ENCODE measurements at regions not wholly inside any gene's neighbourhood (a gene's known extent, or its start where the extent isn't known, plus 50 kb on each side); places are given as distances from the start of the nearest gene placed in this dataset.

DNA sequence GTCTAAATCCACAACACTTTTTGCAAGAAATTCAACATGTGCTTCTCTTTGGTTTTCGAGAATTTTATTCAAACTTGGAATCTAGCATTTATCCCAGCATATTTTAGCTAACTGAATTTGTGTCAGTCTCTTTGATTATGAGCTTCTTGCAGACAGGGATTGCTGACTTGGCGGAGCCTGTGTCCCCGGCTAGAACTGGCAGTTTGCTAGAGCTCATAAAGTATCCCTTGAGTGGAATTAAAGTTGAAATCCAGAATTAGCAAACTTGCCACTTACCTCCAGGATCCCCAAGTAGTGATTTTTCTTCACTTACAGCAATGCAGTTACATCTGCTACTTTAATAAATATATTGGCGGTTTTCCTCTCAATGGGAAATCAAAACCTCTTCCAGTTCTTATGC is 306.9 kb downstream of the AACS start:
- Histone ChIP-seq H3K79me1 (ENCODE audit: low read depth, low read length) (no peaks in the 10 kb centered on the region), H3K9ac (ENCODE audit: low read depth, low read length, poor library complexity) (no peak overlapping the region), H3K4me2 (ENCODE audit: insufficient read depth, low read length, poor library complexity, severe bottlenecking) (no peak overlapping the region), H3K27ac (replicated peaks; ENCODE audit: low read length) (no peak overlapping the region), H2BK5ac (ENCODE audit: low read length) (no peak overlapping the region), H3K9me3 (replicated peaks in 1 of 2; ENCODE audit: control insufficient read depth in 2 of 2, insufficient read depth in 1 of 2, low read depth in 1 of 2, low read length in 2 of 2) (no peaks in the 10 kb centered on the region), H3K23ac (ENCODE audit: low read depth, low read length, poor library complexity) (no peak overlapping the region), H3K27me3 (ENCODE audit: control insufficient read depth in 3 of 3, insufficient read depth in 3 of 3, low read depth in 1 of 3, low read length in 3 of 3) (peaks cover 0 to 4% (median 0%) of the 10 kb centered on the region in 3 experiments), H3K4me3 (ENCODE audit: low read length in 2 of 2) (no peak overlapping the region), H4K91ac (ENCODE audit: low read depth, low read length, poor library complexity) (no peak overlapping the region), H2AFZ (ENCODE audit: low read length) (no peak overlapping the region), H2AK5ac (ENCODE audit: low read depth, low read length) (no peak overlapping the region), H2BK120ac (ENCODE audit: low read depth, low read length) (no peak overlapping the region), H3K4me1 (ENCODE audit: control insufficient read depth in 2 of 2, insufficient read depth in 1 of 2, low read depth in 1 of 2, low read length in 2 of 2) (peaks cover 0 to 6% of the 10 kb centered on the region in 2 donors), H3K14ac (ENCODE audit: low read length) (no peak overlapping the region), H2BK15ac (ENCODE audit: low read length) (no peak overlapping the region), H3K4ac (ENCODE audit: low read length) (no peak overlapping the region), H2BK12ac (ENCODE audit: low read length) (no peak overlapping the region), H3K18ac (ENCODE audit: low read length) (no peak overlapping the region), H4K8ac (ENCODE audit: low read depth, low read length) (no peak overlapping the region), H3K36me3 (replicated peaks in 1 of 2; ENCODE audit: control insufficient read depth in 2 of 2, insufficient read depth in 2 of 2, low read length in 2 of 2) (no peaks in the 10 kb centered on the region)
- DNase-seq (ENCODE audit: low spot score), result no peak
- WGBS, 2 donors (ENCODE audit: extremely low coverage in 2 of 2, insufficient read length in 2 of 2, insufficient replicate concordance in 1 of 2), result no CpG with 5 or more reads among the region's 4 CpGs

GRCh38 chr12:125373375-125373774 is 308.1 kb downstream of the AACS start:
- no peak overlapping the region for H3K18ac ChIP-seq (ENCODE audit: low read length)
- H3K23ac ChIP-seq (ENCODE audit: low read depth, low read length, poor library complexity), result no peak overlapping the region
- H3K27me3 ChIP-seq (ENCODE audit: control insufficient read depth in 3 of 3, insufficient read depth in 3 of 3, low read depth in 1 of 3, low read length in 3 of 3), result peaks cover 0 to 4% (median 0%) of the 10 kb centered on the region in 3 experiments
- no peak overlapping the region for H3K27ac ChIP-seq (replicated peaks; ENCODE audit: low read length)
- no CpG with 5 or more reads among the region's 6 CpGs for WGBS, 2 donors (ENCODE audit: extremely low coverage in 2 of 2, insufficient read length in 2 of 2, insufficient replicate concordance in 1 of 2)
- no peak overlapping the region for H2AFZ ChIP-seq (ENCODE audit: low read length)
- no peak overlapping the region for H2AK5ac ChIP-seq (ENCODE audit: low read depth, low read length)
- H2BK15ac ChIP-seq (ENCODE audit: low read length), result no peak overlapping the region
- peaks cover 0 to 6% of the 10 kb centered on the region in 2 donors for H3K4me1 ChIP-seq (ENCODE audit: control insufficient read depth in 2 of 2, insufficient read depth in 1 of 2, low read depth in 1 of 2, low read length in 2 of 2)
- H2BK120ac ChIP-seq (ENCODE audit: low read depth, low read length), result no peak overlapping the region
- no peak overlapping the region for H3K4me2 ChIP-seq (ENCODE audit: insufficient read depth, low read length, poor library complexity, severe bottlenecking)
- H4K91ac ChIP-seq (ENCODE audit: low read depth, low read length, poor library complexity), result no peak overlapping the region
- no peaks in the 10 kb centered on the region for H3K9me3 ChIP-seq (replicated peaks in 1 of 2; ENCODE audit: control insufficient read depth in 2 of 2, insufficient read depth in 1 of 2, low read depth in 1 of 2, low read length in 2 of 2)
- no peak overlapping the region for H2BK5ac ChIP-seq (ENCODE audit: low read length)
- H4K8ac ChIP-seq (ENCODE audit: low read depth, low read length), result no peak overlapping the region
- no peak overlapping the region for H2BK12ac ChIP-seq (ENCODE audit: low read length)
- DNase-seq (ENCODE audit: low spot score), result no peak
- H3K4ac ChIP-seq (ENCODE audit: low read length), result no peak overlapping the region
- no peak overlapping the region for H3K14ac ChIP-seq (ENCODE audit: low read length)
- H3K9ac ChIP-seq (ENCODE audit: low read depth, low read length, poor library complexity), result no peak overlapping the region
- H3K79me1 ChIP-seq (ENCODE audit: low read depth, low read length), result no peaks in the 10 kb centered on the region
- no peaks in the 10 kb centered on the region for H3K36me3 ChIP-seq (replicated peaks in 1 of 2; ENCODE audit: control insufficient read depth in 2 of 2, insufficient read depth in 2 of 2, low read length in 2 of 2)
- H3K4me3 ChIP-seq (ENCODE audit: low read length in 2 of 2), result no peak overlapping the region

- Histone ChIP-seq H3K4me1 (ENCODE audit: control insufficient read depth in 2 of 2, insufficient read depth in 1 of 2, low read depth in 1 of 2, low read length in 2 of 2) (peaks cover 0 to 2% of the 10 kb centered on the region in 2 donors), H3K4me3 (ENCODE audit: low read length in 2 of 2) (no peak overlapping the region), H2BK15ac (ENCODE audit: low read length) (no peak overlapping the region), H3K23ac (ENCODE audit: low read depth, low read length, poor library complexity) (no peak overlapping the region), H3K36me3 (replicated peaks in 1 of 2; ENCODE audit: control insufficient read depth in 2 of 2, insufficient read depth in 2 of 2, low read length in 2 of 2) (peaks cover 0 to 3% of the 10 kb centered on the region in 2 donors), H3K14ac (ENCODE audit: low read length) (no peak overlapping the region), H4K91ac (ENCODE audit: low read depth, low read length, poor library complexity) (no peak overlapping the region), H2BK12ac (ENCODE audit: low read length) (no peak overlapping the region), H3K9ac (ENCODE audit: low read depth, low read length, poor library complexity) (no peak overlapping the region), H3K79me1 (ENCODE audit: low read depth, low read length) (no peaks in the 10 kb centered on the region), H3K4ac (ENCODE audit: low read length) (no peak overlapping the region), H3K27ac (replicated peaks; ENCODE audit: low read length) (no peak overlapping the region), H2BK120ac (ENCODE audit: low read depth, low read length) (no peak overlapping the region), H3K18ac (ENCODE audit: low read length) (no peak overlapping the region), H3K4me2 (ENCODE audit: insufficient read depth, low read length, poor library complexity, severe bottlenecking) (no peak overlapping the region), H4K8ac (ENCODE audit: low read depth, low read length) (no peak overlapping the region), H3K27me3 (ENCODE audit: control insufficient read depth in 3 of 3, insufficient read depth in 3 of 3, low read depth in 1 of 3, low read length in 3 of 3) (peaks cover 0 to 4% (median 0%) of the 10 kb centered on the region in 3 experiments), H3K9me3 (replicated peaks in 1 of 2; ENCODE audit: control insufficient read depth in 2 of 2, insufficient read depth in 1 of 2, low read depth in 1 of 2, low read length in 2 of 2) (no peaks in the 10 kb centered on the region), H2AK5ac (ENCODE audit: low read depth, low read length) (no peak overlapping the region), H2BK5ac (ENCODE audit: low read length) (no peak overlapping the region), H2AFZ (ENCODE audit: low read length) (no peak overlapping the region)
- DNase-seq (ENCODE audit: low spot score), result no peak
- no CpG with 5 or more reads among the region's 6 CpGs for WGBS, 2 donors (ENCODE audit: extremely low coverage in 2 of 2, insufficient read length in 2 of 2, insufficient replicate concordance in 1 of 2)
These were observed 311.2 kb downstream of the AACS start for GRCh38 chr12:125376422-125376821.

DNA sequence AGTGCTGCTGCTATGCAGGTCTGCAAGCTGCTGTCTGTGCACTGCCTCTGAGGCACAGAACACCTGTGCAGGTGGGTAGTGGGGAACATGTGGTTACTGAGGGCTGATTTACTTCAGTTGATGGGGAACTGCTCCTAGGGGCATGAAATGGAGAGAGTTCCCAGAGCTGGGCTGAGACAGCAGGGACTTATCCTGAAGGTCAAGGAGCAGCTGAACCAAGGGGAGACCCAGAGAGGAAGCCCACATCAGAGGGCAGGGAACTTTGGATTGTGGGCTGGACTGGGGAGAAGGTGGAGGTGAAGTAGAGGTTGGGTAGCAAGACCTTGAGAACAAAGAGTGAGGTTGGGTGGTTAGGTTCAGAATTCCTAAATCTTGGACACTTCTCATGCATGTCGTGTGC is 311.9 kb downstream of the AACS start:
- no peak overlapping the region for H3K9ac ChIP-seq (ENCODE audit: low read depth, low read length, poor library complexity)
- peaks cover 0 to 4% (median 0%) of the 10 kb centered on the region in 3 experiments for H3K27me3 ChIP-seq (ENCODE audit: control insufficient read depth in 3 of 3, insufficient read depth in 3 of 3, low read depth in 1 of 3, low read length in 3 of 3)
- no peak overlapping the region for H3K4ac ChIP-seq (ENCODE audit: low read length)
- no peak overlapping the region for H2BK120ac ChIP-seq (ENCODE audit: low read depth, low read length)
- H2BK15ac ChIP-seq (ENCODE audit: low read length), result no peak overlapping the region
- no peak overlapping the region for H3K4me3 ChIP-seq (ENCODE audit: low read length in 2 of 2)
- no peak for DNase-seq (ENCODE audit: low spot score)
- no peak overlapping the region for H4K8ac ChIP-seq (ENCODE audit: low read depth, low read length)
- H2BK5ac ChIP-seq (ENCODE audit: low read length), result no peak overlapping the region
- no peaks in the 10 kb centered on the region for H3K79me1 ChIP-seq (ENCODE audit: low read depth, low read length)
- H2BK12ac ChIP-seq (ENCODE audit: low read length), result no peak overlapping the region
- no peak overlapping the region for H3K18ac ChIP-seq (ENCODE audit: low read length)
- H2AK5ac ChIP-seq (ENCODE audit: low read depth, low read length), result no peak overlapping the region
- no CpG with 5 or more reads among the region's 1 CpG for WGBS, 2 donors (ENCODE audit: extremely low coverage in 2 of 2, insufficient read length in 2 of 2, insufficient replicate concordance in 1 of 2)
- no peaks in the 10 kb centered on the region for H3K9me3 ChIP-seq (replicated peaks in 1 of 2; ENCODE audit: control insufficient read depth in 2 of 2, insufficient read depth in 1 of 2, low read depth in 1 of 2, low read length in 2 of 2)
- H3K23ac ChIP-seq (ENCODE audit: low read depth, low read length, poor library complexity), result no peak overlapping the region
- peaks cover 0 to 2% of the 10 kb centered on the region in 2 donors for H3K4me1 ChIP-seq (ENCODE audit: control insufficient read depth in 2 of 2, insufficient read depth in 1 of 2, low read depth in 1 of 2, low read length in 2 of 2)
- H2AFZ ChIP-seq (ENCODE audit: low read length), result no peak overlapping the region
- no peak overlapping the region for H3K14ac ChIP-seq (ENCODE audit: low read length)
- no peak overlapping the region for H4K91ac ChIP-seq (ENCODE audit: low read depth, low read length, poor library complexity)
- H3K27ac ChIP-seq (replicated peaks; ENCODE audit: low read length), result no peak overlapping the region
- H3K36me3 ChIP-seq (replicated peaks in 1 of 2; ENCODE audit: control insufficient read depth in 2 of 2, insufficient read depth in 2 of 2, low read length in 2 of 2), result peaks cover 0 to 3% of the 10 kb centered on the region in 2 donors
- no peak overlapping the region for H3K4me2 ChIP-seq (ENCODE audit: insufficient read depth, low read length, poor library complexity, severe bottlenecking)
